Fibroblast of pulmonary artery (primary cell): ENCODE measurements at regions not wholly inside any gene's neighbourhood (a gene's known extent, or its start where the extent isn't known, plus 50 kb on each side); places are given as distances from the start of the nearest gene placed in this dataset.
"Not testable (repeated sequence)": the region's sequence is repeated elsewhere in the genome, so short reads cannot be mapped to it uniquely, and the experiment has no call there.

Experiments
- DNase-seq: peaks from one replicate; pipeline ENCODE4 v3.0.0-alpha.2; 2010; ENCODE audit warnings: low read depth
- H3K4me3 ChIP-seq: replicated peaks from 2 replicates; pipeline ENCODE4 v1.5.1; 2011; ENCODE audit warnings: low read depth, mild to moderate bottlenecking, control low read depth, low read length, moderate library complexity
- TF ChIP-seq, protein P1 (sequence below): IDR thresholded peaks from 2 replicates; pipeline ENCODE4 v1.5.1; 2011; ENCODE audit warnings: mild to moderate bottlenecking, control low read depth, low read length, inconsistent platforms; ENCODE audit errors: missing control alignments

DNA sequence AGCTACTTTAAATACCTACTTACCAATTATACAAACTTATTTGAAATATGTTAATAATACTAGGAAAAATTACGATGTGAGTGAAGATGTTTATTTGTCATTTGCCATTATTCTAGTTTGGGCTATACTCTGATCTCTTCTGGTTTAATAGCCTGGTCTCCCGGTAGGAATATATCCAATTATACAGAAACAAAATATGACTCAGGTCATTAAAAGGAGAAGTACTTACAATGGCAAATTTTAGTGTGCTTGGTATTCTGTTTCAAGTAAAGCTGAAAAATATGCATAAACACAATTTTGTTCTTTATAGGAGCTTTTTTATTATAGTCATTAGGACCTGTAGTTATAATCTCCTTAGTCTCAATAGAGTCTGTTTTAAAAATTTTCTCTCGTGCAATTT, 176.8 kb downstream of the SLCO4C1 start:
- no peak for DNase-seq
- H3K4me3 ChIP-seq: no peak overlapping the region
- TF ChIP-seq, protein P1, sequence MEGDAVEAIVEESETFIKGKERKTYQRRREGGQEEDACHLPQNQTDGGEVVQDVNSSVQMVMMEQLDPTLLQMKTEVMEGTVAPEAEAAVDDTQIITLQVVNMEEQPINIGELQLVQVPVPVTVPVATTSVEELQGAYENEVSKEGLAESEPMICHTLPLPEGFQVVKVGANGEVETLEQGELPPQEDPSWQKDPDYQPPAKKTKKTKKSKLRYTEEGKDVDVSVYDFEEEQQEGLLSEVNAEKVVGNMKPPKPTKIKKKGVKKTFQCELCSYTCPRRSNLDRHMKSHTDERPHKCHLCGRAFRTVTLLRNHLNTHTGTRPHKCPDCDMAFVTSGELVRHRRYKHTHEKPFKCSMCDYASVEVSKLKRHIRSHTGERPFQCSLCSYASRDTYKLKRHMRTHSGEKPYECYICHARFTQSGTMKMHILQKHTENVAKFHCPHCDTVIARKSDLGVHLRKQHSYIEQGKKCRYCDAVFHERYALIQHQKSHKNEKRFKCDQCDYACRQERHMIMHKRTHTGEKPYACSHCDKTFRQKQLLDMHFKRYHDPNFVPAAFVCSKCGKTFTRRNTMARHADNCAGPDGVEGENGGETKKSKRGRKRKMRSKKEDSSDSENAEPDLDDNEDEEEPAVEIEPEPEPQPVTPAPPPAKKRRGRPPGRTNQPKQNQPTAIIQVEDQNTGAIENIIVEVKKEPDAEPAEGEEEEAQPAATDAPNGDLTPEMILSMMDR: no peak

DNA sequence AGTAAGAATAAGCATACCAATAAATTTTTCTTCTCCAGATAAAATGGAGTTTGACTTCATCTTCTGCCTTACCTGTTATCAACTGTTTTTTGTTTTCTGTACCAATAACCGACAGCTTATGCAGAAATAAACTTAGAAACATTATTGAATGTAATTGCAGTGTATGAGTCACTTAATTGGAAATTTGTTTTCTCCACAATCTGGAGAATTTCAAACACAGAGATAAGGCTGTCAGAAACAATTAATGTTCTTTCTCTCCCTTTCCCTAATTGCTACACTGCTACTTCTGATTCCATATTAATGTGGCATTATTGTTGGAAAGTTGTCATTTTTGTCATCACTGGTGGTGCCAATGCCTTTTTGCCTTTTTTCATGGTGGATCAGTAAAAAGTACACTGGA, 180.3 kb downstream of the SLCO4C1 start:
- no peak overlapping the region for H3K4me3 ChIP-seq
- no peak for DNase-seq
- TF ChIP-seq, protein P1: no peak

DNA sequence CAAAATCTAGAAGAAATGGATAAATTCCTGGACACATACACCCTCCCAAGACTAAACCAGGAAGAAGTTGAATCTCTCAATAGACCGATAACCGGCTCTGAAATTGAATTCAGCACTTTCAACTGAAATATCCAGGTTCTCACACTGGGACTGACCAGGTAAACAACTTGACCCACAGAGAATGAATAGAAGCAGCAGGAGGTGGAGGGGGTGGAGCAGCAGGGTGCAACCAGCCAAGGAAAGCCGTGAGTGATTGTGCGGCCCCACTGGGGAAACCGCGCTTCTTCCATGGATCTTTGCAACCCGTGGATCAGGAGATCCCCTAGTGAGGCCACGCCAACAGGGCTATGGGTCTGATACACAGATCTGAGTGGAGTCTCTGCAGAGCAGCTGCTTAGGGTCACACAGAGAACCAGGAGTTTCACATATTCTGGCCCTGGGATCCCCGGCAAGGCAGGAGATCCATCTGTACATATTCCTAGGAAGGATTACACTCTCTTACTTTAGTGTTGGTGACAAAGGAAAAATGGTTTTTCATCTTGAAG, 181.5 kb downstream of the SLCO4C1 start:
- DNase-seq: no peak
- TF ChIP-seq, protein P1: no peak
- H3K4me3 ChIP-seq: no peak overlapping the region

DNA sequence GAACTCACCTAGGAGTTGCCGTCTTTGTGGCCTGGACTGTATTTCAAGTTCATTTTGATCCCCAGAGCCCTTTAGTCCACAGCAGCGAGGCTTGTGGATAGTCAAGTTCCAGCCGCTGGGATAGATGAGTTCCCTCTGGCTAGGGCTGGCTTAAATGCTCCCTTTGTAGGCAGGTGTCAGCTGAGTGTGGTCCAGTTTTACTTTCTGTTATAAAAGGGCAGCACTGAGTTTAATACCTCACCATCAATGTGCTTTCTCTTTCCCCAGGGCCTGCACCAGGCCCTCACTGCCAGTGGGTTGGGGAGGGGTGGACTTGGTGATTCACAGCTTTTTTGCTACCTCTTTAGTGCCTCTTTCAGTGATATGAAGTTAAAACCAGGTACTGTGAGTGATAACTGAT, 188.2 kb downstream of the SLCO4C1 start:
- TF ChIP-seq, protein P1: no peak

DNA sequence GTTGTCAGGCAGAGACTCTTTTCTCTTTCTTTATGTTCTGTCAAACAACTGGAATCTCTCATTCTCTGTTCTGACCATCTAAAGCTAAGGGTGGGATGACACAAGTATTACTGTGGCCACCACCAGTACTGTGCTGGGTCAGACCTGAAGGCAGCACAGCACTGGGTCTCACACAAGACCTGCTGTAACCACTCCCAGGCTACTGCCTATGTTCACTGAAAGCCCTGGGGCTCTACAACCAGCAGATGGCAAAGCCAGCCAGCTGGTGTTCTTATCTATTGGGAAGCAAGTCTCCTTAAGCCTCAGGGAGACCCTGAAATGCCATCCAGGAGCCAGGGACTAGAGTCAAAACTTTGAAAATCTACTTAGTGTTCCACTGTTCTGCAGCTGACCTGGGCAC, 189.5 kb downstream of the SLCO4C1 start:
- TF ChIP-seq, protein P1: no peak
- DNase-seq: no peak
- H3K4me3 ChIP-seq: no peak overlapping the region

More for the DNA sequence above, 188.2 kb downstream of the SLCO4C1 start:
- DNase-seq: no peak
- H3K4me3 ChIP-seq: no peak overlapping the region

DNA sequence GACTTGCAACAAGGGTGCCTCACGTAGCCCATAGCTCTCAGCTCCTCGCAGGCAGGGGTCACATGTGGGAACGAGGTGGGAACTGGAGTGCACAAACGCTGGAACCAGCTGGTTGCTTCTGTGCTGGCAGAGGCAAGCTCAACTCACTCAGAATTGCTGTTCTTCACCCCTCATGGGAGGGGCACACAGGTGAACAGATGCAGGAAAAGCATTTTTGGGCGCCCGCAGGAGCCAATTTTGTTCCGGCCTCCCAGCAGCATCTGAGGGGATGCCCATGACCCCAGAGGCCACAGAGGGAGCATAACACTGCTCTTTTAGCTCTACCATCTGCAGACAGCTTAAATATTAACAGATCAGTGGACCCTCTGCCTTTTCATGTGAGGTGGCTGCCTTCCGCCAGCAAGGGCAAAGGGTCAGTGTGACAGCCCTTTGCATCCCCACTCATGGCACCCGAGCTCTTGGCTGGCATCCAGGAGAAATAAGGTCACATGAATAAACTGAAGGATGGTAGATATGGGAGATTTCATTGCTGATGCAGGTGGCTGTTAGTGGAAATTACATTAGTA, 196.2 kb downstream of the SLCO4C1 start:
- TF ChIP-seq, protein P1: no peak
- no peak for DNase-seq
- H3K4me3 ChIP-seq: no peak overlapping the region

DNA sequence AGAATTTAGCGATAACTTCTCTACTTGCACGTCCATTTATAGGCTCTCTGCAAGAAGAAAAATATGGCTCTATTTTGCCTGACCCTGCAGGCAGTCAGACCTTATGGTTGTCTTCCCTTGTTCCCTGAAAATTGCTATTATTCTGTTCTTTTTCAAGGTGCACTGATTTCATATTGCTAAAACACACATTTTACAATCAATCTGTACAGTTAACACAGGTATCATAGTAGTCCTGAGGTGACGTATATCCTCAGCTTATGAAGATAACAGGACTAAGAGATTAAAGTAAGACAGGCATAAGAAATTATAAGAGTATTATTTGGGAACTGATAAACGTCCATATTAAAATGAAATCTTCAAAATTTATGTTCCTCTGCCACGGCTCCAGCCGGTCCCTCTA, 197.0 kb downstream of the SLCO4C1 start:
- H3K4me3 ChIP-seq, DNase-seq: not testable (repeated sequence)

DNA sequence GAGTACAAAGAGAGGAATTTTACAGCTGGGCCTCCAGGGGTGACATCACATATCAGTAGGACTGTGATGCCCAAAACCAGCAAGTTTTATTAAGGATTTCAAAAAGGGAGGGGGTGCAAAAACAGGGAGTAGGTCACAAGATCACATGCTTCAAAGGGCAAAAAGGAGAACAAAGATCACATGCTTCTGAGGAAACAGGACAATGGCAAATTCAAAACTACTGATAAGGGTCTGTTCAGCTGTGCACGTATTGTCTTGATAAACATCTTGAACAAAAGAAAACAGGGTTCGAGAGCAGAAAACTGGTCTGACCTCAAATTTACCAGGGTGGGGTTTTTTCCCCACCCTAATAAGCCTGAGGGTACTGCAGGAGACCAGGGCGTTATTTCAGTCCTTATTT, 197.5 kb downstream of the SLCO4C1 start:
- H3K4me3 ChIP-seq, DNase-seq: not testable (repeated sequence)
